HEK293 (cell line): ENCODE measurements at regions not wholly inside any gene's neighbourhood (a gene's known extent, or its start where the extent isn't known, plus 50 kb on each side); places are given as distances from the start of the nearest gene placed in this dataset.

Source experiments
- CTCF ChIP-seq: fragments of 450-650 bp; formaldehyde crosslinking; IDR thresholded peaks from 2 replicates; pipeline ENCODE4 v1.5.1; 2016; ENCODE audit warnings: missing biosample characterization, missing genetic modification characterization
- GLIS2 ChIP-seq: fragments of 450-650 bp; formaldehyde crosslinking; IDR thresholded peaks from 2 replicates; pipeline ENCODE4 v1.5.1; 2016; ENCODE audit warnings: missing biosample characterization, missing genetic modification characterization
- ZBTB26 ChIP-seq: fragments of 450-650 bp; formaldehyde crosslinking; optimal IDR thresholded peaks from 2 replicates; pipeline ENCODE3; 2016; ENCODE audit warnings: missing biosample characterization, mild to moderate bottlenecking, missing genetic modification characterization
- ZNF114 ChIP-seq: fragments of 450-650 bp; formaldehyde crosslinking; IDR thresholded peaks from 2 replicates; pipeline ENCODE4 v1.5.0; 2017; ENCODE audit warnings: missing biosample characterization, missing genetic modification characterization
- ZNF121 ChIP-seq: fragments of 450-650 bp; formaldehyde crosslinking; IDR thresholded peaks from 2 replicates; pipeline ENCODE4 v1.5.1; 2016; ENCODE audit warnings: missing biosample characterization, missing genetic modification characterization
- ZNF223 ChIP-seq: fragments of 450-650 bp; formaldehyde crosslinking; IDR thresholded peaks from 2 replicates; pipeline ENCODE4 v1.5.1; 2016; ENCODE audit warnings: missing biosample characterization, missing genetic modification characterization
- ZNF239 ChIP-seq: fragments of 450-650 bp; formaldehyde crosslinking; IDR thresholded peaks from 2 replicates; pipeline ENCODE4 v1.5.1; 2016; ENCODE audit warnings: missing biosample characterization, missing genetic modification characterization
- ZNF501 ChIP-seq: fragments of 450-650 bp; formaldehyde crosslinking; IDR thresholded peaks from 2 replicates; pipeline ENCODE4 v1.5.1; 2016; ENCODE audit warnings: missing biosample characterization, missing genetic modification characterization
- ZNF521 ChIP-seq: fragments of 450-650 bp; formaldehyde crosslinking; IDR thresholded peaks from 2 replicates; pipeline ENCODE4 v1.5.1; 2017; ENCODE audit warnings: missing biosample characterization, mild to moderate bottlenecking, missing genetic modification characterization
- ZNF585B ChIP-seq: fragments of 450-650 bp; formaldehyde crosslinking; IDR thresholded peaks from 2 replicates; pipeline ENCODE4 v1.5.1; 2016; ENCODE audit warnings: missing biosample characterization, missing genetic modification characterization
- ZNF747 ChIP-seq: fragments of 450-650 bp; formaldehyde crosslinking; IDR thresholded peaks from 2 replicates; pipeline ENCODE4 v1.5.1; 2016; ENCODE audit warnings: missing biosample characterization, missing genetic modification characterization
- TF ChIP-seq, protein P1 (sequence below): fragments of 450-650 bp; formaldehyde crosslinking; IDR thresholded peaks from 2 replicates; pipeline ENCODE4; 2016; ENCODE audit warnings: missing biosample characterization, missing genetic modification characterization
- TF ChIP-seq, protein P2 (sequence below): fragments of 450-650 bp; formaldehyde crosslinking; IDR thresholded peaks from 2 replicates; pipeline ENCODE4 v1.5.1; 2016; ENCODE audit warnings: missing biosample characterization, missing genetic modification characterization

GRCh38 chr7:46942574-46942973 is 639.3 kb downstream of the TNS3 start:
- TF ChIP-seq, protein P1, sequence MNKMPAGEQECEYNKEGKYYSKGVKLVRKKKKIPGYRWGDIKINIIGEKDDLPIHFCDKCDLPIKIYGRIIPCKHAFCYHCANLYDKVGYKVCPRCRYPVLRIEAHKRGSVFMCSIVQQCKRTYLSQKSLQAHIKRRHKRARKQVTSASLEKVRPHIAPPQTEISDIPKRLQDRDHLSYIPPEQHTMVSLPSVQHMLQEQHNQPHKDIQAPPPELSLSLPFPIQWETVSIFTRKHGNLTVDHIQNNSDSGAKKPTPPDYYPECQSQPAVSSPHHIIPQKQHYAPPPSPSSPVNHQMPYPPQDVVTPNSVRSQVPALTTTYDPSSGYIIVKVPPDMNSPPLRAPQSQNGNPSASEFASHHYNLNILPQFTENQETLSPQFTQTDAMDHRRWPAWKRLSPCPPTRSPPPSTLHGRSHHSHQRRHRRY (tag by site-specific recombination), result no peak
- TF ChIP-seq ZNF121 (tag by site-specific recombination) (no peak), CTCF (tag by site-specific recombination) (no peak), ZNF501 (tag by site-specific recombination) (no peak), ZNF223 (no peak), ZNF239 (tag by site-specific recombination) (no peak), ZNF585B (tag by site-specific recombination) (no peak), GLIS2 (tag by site-specific recombination) (no peak), ZNF521 (tag by site-specific recombination) (no peak), ZNF114 (tag by site-specific recombination) (no peak), ZBTB26 (tag by site-specific recombination) (no peak), ZNF747 (no peak)
- TF ChIP-seq, protein P2, sequence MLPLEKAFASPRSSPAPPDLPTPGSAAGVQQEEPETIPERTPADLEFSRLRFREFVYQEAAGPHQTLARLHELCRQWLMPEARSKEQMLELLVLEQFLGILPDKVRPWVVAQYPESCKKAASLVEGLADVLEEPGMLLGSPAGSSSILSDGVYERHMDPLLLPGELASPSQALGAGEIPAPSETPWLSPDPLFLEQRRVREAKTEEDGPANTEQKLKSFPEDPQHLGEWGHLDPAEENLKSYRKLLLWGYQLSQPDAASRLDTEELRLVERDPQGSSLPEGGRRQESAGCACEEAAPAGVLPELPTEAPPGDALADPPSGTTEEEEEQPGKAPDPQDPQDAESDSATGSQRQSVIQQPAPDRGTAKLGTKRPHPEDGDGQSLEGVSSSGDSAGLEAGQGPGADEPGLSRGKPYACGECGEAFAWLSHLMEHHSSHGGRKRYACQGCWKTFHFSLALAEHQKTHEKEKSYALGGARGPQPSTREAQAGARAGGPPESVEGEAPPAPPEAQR (tag by site-specific recombination), result no peak
